NCI-H146 (cell line): ENCODE measurements at regions not wholly inside any gene's neighbourhood (a gene's known extent, or its start where the extent isn't known, plus 50 kb on each side); places are given as distances from the start of the nearest gene placed in this dataset.

ENCODE experiments used
- DNase-seq: peaks from one replicate; lab custom pipeline; 2025; lab: John Stamatoyannopoulos, UW

GRCh38 chr3:82287562-82287961 is 526.1 kb upstream of the GBE1 start:
- DNase-seq = no peak

GRCh38 chr3:82281205-82281604 is 519.8 kb upstream of the GBE1 start:
- DNase-seq = no peak

GRCh38 chr3:82276992-82277391 is 515.5 kb upstream of the GBE1 start:
- no peak for DNase-seq

- no peak for DNase-seq
Measured at GRCh38 chr3:82274897-82275296, 513.5 kb upstream of the GBE1 start.

- DNase-seq = no peak
Measured at GRCh38 chr3:82265747-82266146, 504.3 kb upstream of the GBE1 start.

GRCh38 chr3:82262193-82262592 is 500.7 kb upstream of the GBE1 start:
- DNase-seq = no peak

- DNase-seq = no peak
Measured at GRCh38 chr3:82261637-82262036, 500.2 kb upstream of the GBE1 start.

GRCh38 chr3:82261013-82261412 is 499.6 kb upstream of the GBE1 start:
- DNase-seq = peak; percentile 70

GRCh38 chr3:82259994-82260393 is 498.5 kb upstream of the GBE1 start:
- no peak for DNase-seq

GRCh38 chr3:82240322-82240721 is 478.9 kb upstream of the GBE1 start:
- DNase-seq = peak; percentile 86

- DNase-seq = peak; percentile 85
Measured at GRCh38 chr3:82236257-82236656, 474.8 kb upstream of the GBE1 start.

GRCh38 chr3:82229397-82229796 is 468.0 kb upstream of the GBE1 start:
- no peak for DNase-seq

GRCh38 chr3:82224661-82225060 is 463.2 kb upstream of the GBE1 start:
- no peak for DNase-seq

GRCh38 chr3:82222401-82222800 is 461.0 kb upstream of the GBE1 start:
- peak; percentile 13 for DNase-seq

GRCh38 chr3:82217571-82217970 is 456.1 kb upstream of the GBE1 start:
- DNase-seq = peak; percentile 37

GRCh38 chr3:82208002-82208710 is 446.7 kb upstream of the GBE1 start:
- no peak for DNase-seq

GRCh38 chr3:82202269-82202668 is 440.8 kb upstream of the GBE1 start:
- peak; percentile 79 for DNase-seq

GRCh38 chr3:82201316-82201715 is 439.9 kb upstream of the GBE1 start:
- no peak for DNase-seq

- no peak for DNase-seq
Measured at GRCh38 chr3:82198009-82198408, 436.6 kb upstream of the GBE1 start.

GRCh38 chr3:82196645-82197044 is 435.2 kb upstream of the GBE1 start:
- DNase-seq = no peak

GRCh38 chr3:82194870-82195269 is 433.4 kb upstream of the GBE1 start:
- DNase-seq = peak; percentile 59

GRCh38 chr3:82186017-82186416 is 424.6 kb upstream of the GBE1 start:
- DNase-seq = no peak

GRCh38 chr3:82179291-82179690 is 417.8 kb upstream of the GBE1 start:
- no peak for DNase-seq

GRCh38 chr3:82178291-82178690 is 416.8 kb upstream of the GBE1 start:
- DNase-seq = no peak
